NCI-H2081 treated with DMSO at 0.1 percent for 48 hours (cell line): ENCODE measurements at regions not wholly inside any gene's neighbourhood (a gene's known extent, or its start where the extent isn't known, plus 50 kb on each side); places are given as distances from the start of the nearest gene placed in this dataset.
"Not testable (repeated sequence)": the region's sequence is repeated elsewhere in the genome, so short reads cannot be mapped to it uniquely, and the experiment has no call there.

Experiments used
- DNase-seq: peaks from one replicate; lab custom pipeline; 2025; lab: John Stamatoyannopoulos, UW

GRCh38 chr20:52434453-52434852, 242.9 kb upstream of the ZFP64 start:
- DNase-seq = no peak

GRCh38 chr20:52434041-52434425, 242.5 kb upstream of the ZFP64 start:
- no peak for DNase-seq

GRCh38 chr20:52433326-52434040, 241.9 kb upstream of the ZFP64 start:
- no peak for DNase-seq

GRCh38 chr20:52432740-52433139, 241.2 kb upstream of the ZFP64 start:
- DNase-seq = no peak

- no peak for DNase-seq
Observed at GRCh38 chr20:52429029-52429428, 237.4 kb upstream of the ZFP64 start.

GRCh38 chr20:52427960-52428359, 236.4 kb upstream of the ZFP64 start:
- no peak for DNase-seq

GRCh38 chr20:52426856-52427255, 235.3 kb upstream of the ZFP64 start:
- no peak for DNase-seq

GRCh38 chr20:52425701-52426100, 234.1 kb upstream of the ZFP64 start:
- DNase-seq = no peak

GRCh38 chr20:52425253-52425652, 233.7 kb upstream of the ZFP64 start:
- no peak for DNase-seq

- not testable (repeated sequence) for DNase-seq
Observed at GRCh38 chr20:52424357-52424942, 232.9 kb upstream of the ZFP64 start.

GRCh38 chr20:52423536-52424140, 232.1 kb upstream of the ZFP64 start:
- not testable (repeated sequence) for DNase-seq

GRCh38 chr20:52422574-52423336, 231.2 kb upstream of the ZFP64 start:
- no peak for DNase-seq

GRCh38 chr20:52420805-52421204, 229.2 kb upstream of the ZFP64 start:
- no peak for DNase-seq

GRCh38 chr20:52419205-52419604, 227.6 kb upstream of the ZFP64 start:
- no peak for DNase-seq

- DNase-seq = no peak
Observed at GRCh38 chr20:52416953-52417352, 225.4 kb upstream of the ZFP64 start.

GRCh38 chr20:52411611-52412010, 220.0 kb upstream of the ZFP64 start:
- DNase-seq = no peak

GRCh38 chr20:52410731-52411234, 219.2 kb upstream of the ZFP64 start:
- no peak for DNase-seq

- DNase-seq = no peak
Observed at GRCh38 chr20:52410182-52410647, 218.6 kb upstream of the ZFP64 start.

GRCh38 chr20:52405986-52406385, 214.4 kb upstream of the ZFP64 start:
- DNase-seq = no peak

GRCh38 chr20:52405417-52405816, 213.8 kb upstream of the ZFP64 start:
- DNase-seq = no peak

- DNase-seq = no peak
Observed at GRCh38 chr20:52404671-52405070, 213.1 kb upstream of the ZFP64 start.

GRCh38 chr20:52402950-52403349, 211.4 kb upstream of the ZFP64 start:
- no peak for DNase-seq
